ENCODE measurements at regions not wholly inside any gene's neighbourhood (a gene's known extent, or its start where the extent isn't known, plus 50 kb on each side); places are given as distances from the start of the nearest gene placed in this dataset.
"Not testable (repeated sequence)": the region's sequence is repeated elsewhere in the genome, so short reads cannot be mapped to it uniquely, and the experiment has no call there.

- no peaks in the 10 kb centered on the region for H3K36me3 ChIP-seq
- intact Hi-C loops (cut with DNase I; ENCODE audit: low total_unique reads): no loop called here
- peaks cover 0 to 4% (median 0%) of the 10 kb centered on the region in 4 donors for H3K4me1 ChIP-seq
- no peak for DNase-seq
- H3K9me3 ChIP-seq: no peaks in the 10 kb centered on the region
- TF ChIP-seq CTCF (IDR thresholded peaks at IDR 0.05): no peak
- no peak overlapping the region for H3K27ac ChIP-seq
- no peaks in the 10 kb centered on the region for H3K27me3 ChIP-seq
- H3K4me3 ChIP-seq: no peak overlapping the region
These were observed 57.1 kb upstream of the NCOA3 start for GRCh38 chr20:47444584-47444983.

GRCh38 chr20:47445291-47445690 lies 56.4 kb upstream of the NCOA3 start:
- no peaks in the 10 kb centered on the region for H3K27me3 ChIP-seq
- intact Hi-C loops (cut with DNase I; ENCODE audit: low total_unique reads): no loop called here
- no peaks in the 10 kb centered on the region for H3K9me3 ChIP-seq
- H3K4me1 ChIP-seq: peaks cover 0 to 4% (median 0%) of the 10 kb centered on the region in 4 donors
- H3K4me3 ChIP-seq: no peak overlapping the region
- no peaks in the 10 kb centered on the region for H3K36me3 ChIP-seq
- H3K27ac ChIP-seq: no peak overlapping the region
- no peak for TF ChIP-seq CTCF (IDR thresholded peaks at IDR 0.05)
- no peak for DNase-seq

- H3K4me1 ChIP-seq; intact Hi-C loops (cut with DNase I; ENCODE audit: low total_unique reads); H3K36me3 ChIP-seq; H3K27ac ChIP-seq; H3K4me3 ChIP-seq; DNase-seq; H3K9me3 ChIP-seq; H3K27me3 ChIP-seq: not testable (repeated sequence)
These were observed 54.1 kb upstream of the NCOA3 start for GRCh38 chr20:47447350-47448296.

GRCh38 chr20:47448429-47448828 lies 53.3 kb upstream of the NCOA3 start:
- no peaks in the 10 kb centered on the region for H3K9me3 ChIP-seq
- no peak for TF ChIP-seq CTCF (IDR thresholded peaks at IDR 0.05)
- intact Hi-C loops (cut with DNase I; ENCODE audit: low total_unique reads): no loop called here

GRCh38 chr20:47451602-47451904 lies 50.1 kb upstream of the NCOA3 start:
- Histone ChIP-seq H3K4me3 (no peak overlapping the region), H3K4me1 (peaks cover 0 to 25% (median 6%) of the 10 kb centered on the region in 4 donors), H3K27me3 (no peaks in the 10 kb centered on the region), H3K36me3 (no peaks in the 10 kb centered on the region), H3K9me3 (no peaks in the 10 kb centered on the region), H3K27ac (no peak overlapping the region)
- intact Hi-C loops (cut with DNase I; ENCODE audit: low total_unique reads): no loop called here
- DNase-seq: no peak
- TF ChIP-seq CTCF (IDR thresholded peaks at IDR 0.05): no peak

More at GRCh38 chr20:47448429-47448828, 53.3 kb upstream of the NCOA3 start:
- Histone ChIP-seq H3K27ac (no peak overlapping the region), H3K4me3 (no peak overlapping the region), H3K4me1 (peaks cover 0 to 10% (median 5%) of the 10 kb centered on the region in 4 donors), H3K36me3 (no peaks in the 10 kb centered on the region), H3K27me3 (no peaks in the 10 kb centered on the region)
- no peak for DNase-seq
